ENCODE measurements at regions not wholly inside any gene's neighbourhood (a gene's known extent, or its start where the extent isn't known, plus 50 kb on each side); places are given as distances from the start of the nearest gene placed in this dataset.

DNA sequence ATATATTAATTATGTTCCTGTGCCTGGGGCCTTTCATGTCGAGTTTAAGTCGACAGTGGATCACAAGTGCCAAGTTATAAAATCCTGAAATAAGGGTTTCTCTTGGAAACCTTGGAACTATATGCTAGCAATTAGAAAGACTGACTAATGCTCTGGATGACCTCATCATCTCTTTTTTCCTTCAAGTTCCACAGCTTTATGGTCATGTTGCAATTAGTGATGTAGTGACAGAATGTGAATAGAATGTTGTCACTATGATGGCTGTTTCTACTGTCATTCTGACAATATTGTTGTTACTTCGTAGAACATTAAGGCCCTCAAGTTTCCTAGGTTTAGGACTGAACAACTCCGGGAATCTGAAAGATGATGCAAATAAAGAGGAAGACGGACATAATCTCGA is 368.0 kb upstream of the SEMA6A start:
- Histone ChIP-seq H3K4me1 (ENCODE audit: insufficient read depth, low read length) (peaks cover 10% of the 10 kb centered on the region; the same call in 1 of the 2 replicates), H3T11ph (ENCODE audit: low read length) (no peak overlapping the region), H2AK5ac (ENCODE audit: insufficient read length, low read length) (no peak overlapping the region), H4K91ac (ENCODE audit: insufficient read length, low read depth, low read length) (no peak overlapping the region), H4K5ac (ENCODE audit: insufficient read length, low read depth, low read length) (no peak overlapping the region), H3K27ac (ENCODE audit: insufficient read length, low read depth, low read length) (no peak overlapping the region), H3K27me3 (ENCODE audit: insufficient read depth, low read length) (no peaks in the 10 kb centered on the region), H3K18ac (ENCODE audit: insufficient read length, low read depth, low read length) (no peak overlapping the region), H3K23me2 (ENCODE audit: insufficient read length, low read depth, low read length, poor library complexity, severe bottlenecking) (no peaks in the 10 kb centered on the region), H4K8ac (replicated peaks; ENCODE audit: insufficient read length, low read depth, low read length) (no peak overlapping the region), H3K9ac (ENCODE audit: extremely low read depth, insufficient read length, low read length) (no peak overlapping the region), H4K20me1 (ENCODE audit: control insufficient read depth, insufficient read depth, insufficient read length) (no peaks in the 10 kb centered on the region), H2BK5ac (ENCODE audit: insufficient read length, low read length) (no peak overlapping the region), H2BK120ac (ENCODE audit: low read depth, low read length, poor library complexity, severe bottlenecking) (no peak overlapping the region), H2BK12ac (ENCODE audit: insufficient read length, low read depth, low read length) (no peak overlapping the region), H3K4ac (ENCODE audit: low read depth, low read length) (no peak overlapping the region), H3K4me2 (ENCODE audit: insufficient read depth, insufficient read length, low read length) (no peak overlapping the region), H2AFZ (ENCODE audit: low read length) (no peak overlapping the region), H3K56ac (ENCODE audit: insufficient read length, low read depth, low read length) (no peak overlapping the region), H3K79me2 (ENCODE audit: insufficient read depth, low read length) (no peaks in the 10 kb centered on the region), H3K79me1 (ENCODE audit: insufficient read depth, low read depth, low read length, poor library complexity, severe bottlenecking) (no peaks in the 10 kb centered on the region), H3K23ac (ENCODE audit: insufficient read length, low read depth, low read length) (no peak overlapping the region), H3K14ac (ENCODE audit: insufficient read depth, low read length) (no peak overlapping the region), H2BK15ac (ENCODE audit: low read depth, low read length) (no peak overlapping the region), H2BK20ac (ENCODE audit: low read depth, low read length, poor library complexity, severe bottlenecking) (no peak overlapping the region), H3K9me3 (ENCODE audit: control insufficient read depth, low read depth, low read length) (no peaks in the 10 kb centered on the region)
- peaks cover 48 to 68% of the 10 kb centered on the region in 2 experiments for H3K4me1 Mint-ChIP-seq
- peaks cover 4 to 13% (median 5%) of the 10 kb centered on the region in 3 experiments; a peak in 4 of 7 replicates for H3K36me3 Mint-ChIP-seq (ENCODE audit: insufficient read depth in 1 of 3, low read depth in 3 of 3)
- no CpG with 5 or more reads among the region's 6 CpGs for WGBS (ENCODE audit: extremely low coverage, insufficient read length, low lambda C conversion rate)
- no peak overlapping the region for H3K4me3 Mint-ChIP-seq
- DNase-seq, result no peak
- H3K9me3 Mint-ChIP-seq, result peaks cover 8 to 13% of the 10 kb centered on the region in 2 experiments
- TF ChIP-seq, protein P1, sequence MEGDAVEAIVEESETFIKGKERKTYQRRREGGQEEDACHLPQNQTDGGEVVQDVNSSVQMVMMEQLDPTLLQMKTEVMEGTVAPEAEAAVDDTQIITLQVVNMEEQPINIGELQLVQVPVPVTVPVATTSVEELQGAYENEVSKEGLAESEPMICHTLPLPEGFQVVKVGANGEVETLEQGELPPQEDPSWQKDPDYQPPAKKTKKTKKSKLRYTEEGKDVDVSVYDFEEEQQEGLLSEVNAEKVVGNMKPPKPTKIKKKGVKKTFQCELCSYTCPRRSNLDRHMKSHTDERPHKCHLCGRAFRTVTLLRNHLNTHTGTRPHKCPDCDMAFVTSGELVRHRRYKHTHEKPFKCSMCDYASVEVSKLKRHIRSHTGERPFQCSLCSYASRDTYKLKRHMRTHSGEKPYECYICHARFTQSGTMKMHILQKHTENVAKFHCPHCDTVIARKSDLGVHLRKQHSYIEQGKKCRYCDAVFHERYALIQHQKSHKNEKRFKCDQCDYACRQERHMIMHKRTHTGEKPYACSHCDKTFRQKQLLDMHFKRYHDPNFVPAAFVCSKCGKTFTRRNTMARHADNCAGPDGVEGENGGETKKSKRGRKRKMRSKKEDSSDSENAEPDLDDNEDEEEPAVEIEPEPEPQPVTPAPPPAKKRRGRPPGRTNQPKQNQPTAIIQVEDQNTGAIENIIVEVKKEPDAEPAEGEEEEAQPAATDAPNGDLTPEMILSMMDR (conservative IDR thresholded peaks at IDR 0.05), result no peak
- H3K27ac Mint-ChIP-seq, result no peak overlapping the region
- no peaks in the 10 kb centered on the region for H3K27me3 Mint-ChIP-seq (ENCODE audit: low read depth)
